Retinal pigment epithelial cell (primary cell): ENCODE measurements at regions not wholly inside any gene's neighbourhood (a gene's known extent, or its start where the extent isn't known, plus 50 kb on each side); places are given as distances from the start of the nearest gene placed in this dataset.

ENCODE experiments used
- DNase-seq: peaks from one replicate; pipeline ENCODE4 v3.0.0-alpha.2; 2010; ENCODE audit warnings: low read depth
- H3K4me3 ChIP-seq: 2 replicates; pipeline ENCODE4 v1.5.1; 2011; ENCODE audit warnings: mild to moderate bottlenecking, low read length, control low read depth, moderate library complexity
- CTCF ChIP-seq: conservative IDR thresholded peaks from 2 replicates; pipeline ENCODE4 v1.5.1; 2011; ENCODE audit warnings: low read depth, low read length, control low read depth, inconsistent platforms

GRCh38 chr1:103327054-103327719 is 198.3 kb upstream of the RNPC3 start:
- no peak for DNase-seq
- no peak overlapping the region for H3K4me3 ChIP-seq
- TF ChIP-seq CTCF, result no peak

GRCh38 chr1:103326595-103326994 is 198.9 kb upstream of the RNPC3 start:
- no peak for TF ChIP-seq CTCF
- no peak overlapping the region for H3K4me3 ChIP-seq
- DNase-seq, result no peak

GRCh38 chr1:103309786-103310185 is 201.5 kb upstream of the COL11A1 start:
- DNase-seq, result no peak
- no peak for TF ChIP-seq CTCF
- no peak overlapping the region for H3K4me3 ChIP-seq

GRCh38 chr1:103307751-103308150 is 199.4 kb upstream of the COL11A1 start:
- DNase-seq, result no peak
- H3K4me3 ChIP-seq, result no peak overlapping the region
- TF ChIP-seq CTCF, result no peak

GRCh38 chr1:103283841-103284669 is 175.7 kb upstream of the COL11A1 start:
- DNase-seq, result no peak
- H3K4me3 ChIP-seq, result no peak overlapping the region
- TF ChIP-seq CTCF, result no peak

GRCh38 chr1:103283371-103283770 is 175.0 kb upstream of the COL11A1 start:
- TF ChIP-seq CTCF, result no peak
- DNase-seq, result no peak
- H3K4me3 ChIP-seq, result no peak overlapping the region

- no peak for TF ChIP-seq CTCF
- DNase-seq, result no peak
- H3K4me3 ChIP-seq, result no peak overlapping the region
Measured at GRCh38 chr1:103275725-103276124, 167.4 kb upstream of the COL11A1 start.
